ENCODE measurements at regions not wholly inside any gene's neighbourhood (a gene's known extent, or its start where the extent isn't known, plus 50 kb on each side); places are given as distances from the start of the nearest gene placed in this dataset.

DNA sequence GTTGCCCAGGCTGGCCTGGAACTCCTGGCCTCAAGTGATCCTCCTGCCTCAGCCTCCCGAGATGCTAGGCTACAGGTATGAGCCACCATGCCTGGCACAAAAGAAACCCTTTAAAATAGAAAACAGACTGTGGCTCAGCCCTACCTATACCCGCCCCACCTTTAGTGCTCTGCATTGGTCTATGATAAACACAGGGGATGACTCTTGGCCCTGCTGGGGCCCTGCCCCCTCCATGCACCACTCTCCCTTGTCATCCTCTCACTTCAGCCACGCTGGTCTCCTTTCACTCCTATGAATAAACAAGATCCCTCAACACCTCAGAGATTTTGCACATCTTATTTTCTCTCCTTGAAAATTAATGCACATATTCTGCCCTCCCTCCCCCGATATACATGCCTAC is 251.4 kb upstream of the KLF14 start:
- no peak overlapping the region for H3K27ac Mint-ChIP-seq
- H3K36me3 Mint-ChIP-seq, result no peaks in the 10 kb centered on the region
- TF ChIP-seq, protein P1, sequence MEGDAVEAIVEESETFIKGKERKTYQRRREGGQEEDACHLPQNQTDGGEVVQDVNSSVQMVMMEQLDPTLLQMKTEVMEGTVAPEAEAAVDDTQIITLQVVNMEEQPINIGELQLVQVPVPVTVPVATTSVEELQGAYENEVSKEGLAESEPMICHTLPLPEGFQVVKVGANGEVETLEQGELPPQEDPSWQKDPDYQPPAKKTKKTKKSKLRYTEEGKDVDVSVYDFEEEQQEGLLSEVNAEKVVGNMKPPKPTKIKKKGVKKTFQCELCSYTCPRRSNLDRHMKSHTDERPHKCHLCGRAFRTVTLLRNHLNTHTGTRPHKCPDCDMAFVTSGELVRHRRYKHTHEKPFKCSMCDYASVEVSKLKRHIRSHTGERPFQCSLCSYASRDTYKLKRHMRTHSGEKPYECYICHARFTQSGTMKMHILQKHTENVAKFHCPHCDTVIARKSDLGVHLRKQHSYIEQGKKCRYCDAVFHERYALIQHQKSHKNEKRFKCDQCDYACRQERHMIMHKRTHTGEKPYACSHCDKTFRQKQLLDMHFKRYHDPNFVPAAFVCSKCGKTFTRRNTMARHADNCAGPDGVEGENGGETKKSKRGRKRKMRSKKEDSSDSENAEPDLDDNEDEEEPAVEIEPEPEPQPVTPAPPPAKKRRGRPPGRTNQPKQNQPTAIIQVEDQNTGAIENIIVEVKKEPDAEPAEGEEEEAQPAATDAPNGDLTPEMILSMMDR (conservative IDR thresholded peaks at IDR 0.05), result no peak
- no peak overlapping the region for H3K4me3 Mint-ChIP-seq
- H3K9me3 Mint-ChIP-seq, result no peaks in the 10 kb centered on the region
- no peak for DNase-seq (ENCODE audit: extremely low spot score, unreplicated experiment)
- H3K27me3 Mint-ChIP-seq, result peaks cover 14% of the 10 kb centered on the region
- peaks cover 12% of the 10 kb centered on the region for H3K4me1 Mint-ChIP-seq (ENCODE audit: unreplicated experiment)

DNA sequence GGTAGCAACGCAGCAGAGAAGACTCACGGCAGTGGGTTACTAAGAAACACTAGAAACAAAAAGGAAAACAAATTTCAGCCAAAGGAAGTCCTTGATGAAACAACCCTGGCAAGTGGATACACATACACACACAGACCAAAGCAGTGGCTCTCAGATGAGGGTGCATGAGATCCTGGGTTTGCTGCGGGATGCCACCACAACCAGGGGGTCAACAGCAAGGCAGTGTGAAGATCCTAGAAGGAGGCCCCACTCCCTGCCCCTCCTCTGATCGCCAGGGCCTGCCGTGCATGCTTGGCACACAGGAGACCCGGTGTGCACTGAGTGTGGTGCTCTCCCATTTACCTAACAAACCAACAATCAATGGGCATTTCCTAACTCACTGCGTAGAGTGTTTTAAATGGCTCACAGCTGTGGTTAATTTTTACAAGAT is 252.3 kb upstream of the KLF14 start:
- Mint-ChIP-seq H3K27me3 (peaks cover 14% of the 10 kb centered on the region), H3K36me3 (no peaks in the 10 kb centered on the region)
- TF ChIP-seq, protein P1 (conservative IDR thresholded peaks at IDR 0.05), result no peak

DNA sequence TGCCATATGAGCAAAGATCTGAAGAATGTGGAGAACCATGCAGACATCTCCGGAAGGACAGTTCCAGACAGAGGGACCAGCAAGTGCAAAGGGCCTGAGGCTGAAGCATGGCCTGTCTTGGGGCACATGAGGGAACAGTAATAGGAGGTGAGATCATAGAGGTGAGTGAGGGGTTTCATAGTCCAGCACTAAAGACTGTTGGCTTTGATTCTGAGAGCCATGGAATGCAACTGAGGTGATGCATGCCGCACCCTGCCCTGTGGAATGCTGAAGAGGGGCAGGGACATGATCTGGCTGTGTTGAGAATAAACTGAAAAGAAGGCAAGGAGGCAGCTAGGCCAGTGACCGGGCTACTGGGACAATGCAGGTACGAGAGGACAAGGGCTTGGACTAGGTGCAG is 253.1 kb upstream of the KLF14 start:
- Mint-ChIP-seq H3K27me3 (peaks cover 14% of the 10 kb centered on the region), H3K36me3 (no peaks in the 10 kb centered on the region), H3K9me3 (no peaks in the 10 kb centered on the region), H3K4me3 (no peak overlapping the region), H3K4me1 (ENCODE audit: unreplicated experiment) (peaks cover 12% of the 10 kb centered on the region), H3K27ac (peak overlapping the region; percentile 66)
- no peak for DNase-seq (ENCODE audit: extremely low spot score, unreplicated experiment)
- TF ChIP-seq, protein P1 (conservative IDR thresholded peaks at IDR 0.05), result no peak

More for the DNA sequence above, 252.3 kb upstream of the KLF14 start:
- H3K9me3 Mint-ChIP-seq, result no peaks in the 10 kb centered on the region
- H3K27ac Mint-ChIP-seq, result no peak overlapping the region
- no peak overlapping the region for H3K4me3 Mint-ChIP-seq
- H3K4me1 Mint-ChIP-seq (ENCODE audit: unreplicated experiment), result peaks cover 12% of the 10 kb centered on the region
- no peak for DNase-seq (ENCODE audit: extremely low spot score, unreplicated experiment)

DNA sequence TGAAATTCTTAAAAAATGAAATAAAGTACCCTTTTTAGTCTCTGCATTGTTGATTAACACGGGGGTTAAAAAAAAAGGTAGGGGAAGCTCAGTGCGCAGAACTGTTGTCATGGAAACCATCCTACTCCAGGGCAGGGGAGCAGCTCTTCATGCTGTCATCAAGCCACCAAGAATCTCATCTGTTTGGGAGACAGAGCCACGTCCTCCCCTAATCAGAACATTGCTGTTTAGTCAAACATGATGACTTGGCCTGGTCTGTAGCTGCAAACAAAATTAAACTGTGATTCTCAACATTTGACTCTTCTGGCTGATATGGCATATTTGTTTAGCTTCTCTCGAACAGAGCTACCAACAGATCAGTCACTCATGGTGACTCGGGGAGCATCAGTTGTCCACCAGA is 254.4 kb upstream of the KLF14 start:
- TF ChIP-seq, protein P1 (conservative IDR thresholded peaks at IDR 0.05), result no peak
- no peak overlapping the region for H3K4me3 Mint-ChIP-seq
- peaks cover 14% of the 10 kb centered on the region for H3K27me3 Mint-ChIP-seq
- H3K9me3 Mint-ChIP-seq, result no peaks in the 10 kb centered on the region
- no peaks in the 10 kb centered on the region for H3K36me3 Mint-ChIP-seq
- peak overlapping the region; percentile 38 for H3K27ac Mint-ChIP-seq
- H3K4me1 Mint-ChIP-seq (ENCODE audit: unreplicated experiment), result peaks cover 12% of the 10 kb centered on the region
- no peak for DNase-seq (ENCODE audit: extremely low spot score, unreplicated experiment)

DNA sequence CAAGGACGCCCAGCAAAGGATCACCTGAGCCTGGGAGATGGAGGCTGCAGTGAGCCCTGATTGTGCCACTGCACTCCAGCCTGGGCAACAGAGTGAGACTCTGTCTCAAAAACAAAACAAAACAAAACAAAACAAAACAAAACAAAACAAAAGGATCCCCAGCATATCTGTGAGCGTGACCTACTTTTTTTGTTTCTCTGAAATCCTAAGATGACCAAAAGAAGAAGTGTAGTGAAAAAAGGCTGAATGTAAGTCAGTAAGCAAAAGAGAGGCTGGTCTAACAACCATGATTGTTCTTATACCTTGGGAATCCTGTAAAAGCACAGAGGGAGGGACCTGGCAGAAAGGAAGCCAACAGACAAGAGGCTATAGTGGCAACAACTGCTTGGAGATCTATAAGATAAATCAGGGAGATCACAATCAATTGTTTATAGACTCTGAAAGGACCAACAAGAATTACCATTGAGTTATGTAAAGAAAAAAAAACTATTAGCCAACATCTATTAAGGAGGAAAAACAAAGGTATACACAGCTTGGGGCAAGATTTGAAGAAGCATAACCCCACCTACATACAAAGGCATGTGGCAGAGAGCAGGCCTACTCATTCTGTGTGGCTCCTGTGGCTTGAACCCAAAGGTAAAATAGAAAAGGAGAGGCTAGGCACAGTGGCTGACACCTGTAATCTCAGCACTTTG is 255.2 kb upstream of the KLF14 start:
- Mint-ChIP-seq H3K4me1 (ENCODE audit: unreplicated experiment) (peaks cover 17% of the 10 kb centered on the region), H3K27ac (peak overlapping the region; percentile 3), H3K4me3 (no peak overlapping the region), H3K27me3 (peaks cover 14% of the 10 kb centered on the region), H3K9me3 (no peaks in the 10 kb centered on the region), H3K36me3 (no peaks in the 10 kb centered on the region)
- no peak for DNase-seq (ENCODE audit: extremely low spot score, unreplicated experiment)
- TF ChIP-seq, protein P1 (conservative IDR thresholded peaks at IDR 0.05), result no peak
